ENCODE measurements at regions not wholly inside any gene's neighbourhood (a gene's known extent, or its start where the extent isn't known, plus 50 kb on each side); places are given as distances from the start of the nearest gene placed in this dataset.
"Not testable (repeated sequence)": the region's sequence is repeated elsewhere in the genome, so short reads cannot be mapped to it uniquely, and the experiment has no call there.

DNA sequence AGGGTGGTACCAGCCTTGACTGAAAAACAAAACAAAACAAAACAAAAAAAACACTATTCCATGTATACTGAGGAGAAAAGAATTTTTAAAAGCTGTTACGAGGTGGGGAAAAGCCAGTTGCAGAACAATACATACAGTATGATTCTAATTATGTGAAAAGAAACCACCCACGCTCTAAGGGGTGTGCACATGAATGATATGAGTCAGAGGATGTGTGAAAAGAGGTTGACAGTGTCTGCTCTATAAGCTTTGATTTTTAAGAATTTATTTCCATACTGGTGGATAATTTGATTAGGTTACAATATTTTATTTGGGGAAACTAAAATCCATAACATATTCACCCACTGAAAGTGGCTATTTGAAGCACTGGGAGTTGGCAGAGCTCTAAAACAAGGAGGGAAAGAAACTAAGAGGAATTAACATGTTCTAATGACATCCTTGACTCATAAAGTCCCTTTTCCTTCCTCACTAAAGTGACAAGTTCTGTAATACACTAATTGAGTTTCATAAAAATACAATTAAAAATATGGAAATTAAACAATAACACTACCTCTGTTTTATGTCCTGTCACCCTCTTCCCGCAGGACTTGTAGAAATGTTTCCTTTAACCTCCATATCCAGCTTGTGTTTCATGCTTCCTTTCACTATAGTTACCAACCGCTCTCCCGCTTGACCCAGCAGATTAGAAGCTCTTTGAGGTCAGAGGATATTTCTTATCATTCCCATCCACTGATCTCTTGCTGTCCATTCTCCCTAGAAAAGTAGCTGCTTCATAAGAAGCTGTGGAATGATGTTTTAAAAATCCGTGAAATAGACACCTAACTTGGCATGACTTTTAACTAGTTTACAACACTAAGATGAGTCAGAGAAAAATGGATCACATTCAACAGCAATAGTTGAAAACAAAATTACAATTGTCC, 118.6 kb upstream of the CCDC28A start:
- FAIRE-seq = peak; percentile 80
- DNase-seq (ENCODE audit: extremely low spot score, insufficient read length, low read depth) = peak; percentile 26

- FAIRE-seq (no peak), DNase-seq (ENCODE audit: extremely low spot score, insufficient read length, low read depth) (no peak)
These were observed 117.7 kb upstream of the CCDC28A start for GRCh38 chr6:138655828-138656227.

GRCh38 chr6:138656364-138657064, 117.1 kb upstream of the CCDC28A start:
- no peak for FAIRE-seq
- DNase-seq (ENCODE audit: extremely low spot score, insufficient read length, low read depth) = no peak

GRCh38 chr6:138657065-138657425, 116.5 kb upstream of the CCDC28A start:
- DNase-seq (ENCODE audit: extremely low spot score, insufficient read length, low read depth) (no peak), FAIRE-seq (no peak)

DNA sequence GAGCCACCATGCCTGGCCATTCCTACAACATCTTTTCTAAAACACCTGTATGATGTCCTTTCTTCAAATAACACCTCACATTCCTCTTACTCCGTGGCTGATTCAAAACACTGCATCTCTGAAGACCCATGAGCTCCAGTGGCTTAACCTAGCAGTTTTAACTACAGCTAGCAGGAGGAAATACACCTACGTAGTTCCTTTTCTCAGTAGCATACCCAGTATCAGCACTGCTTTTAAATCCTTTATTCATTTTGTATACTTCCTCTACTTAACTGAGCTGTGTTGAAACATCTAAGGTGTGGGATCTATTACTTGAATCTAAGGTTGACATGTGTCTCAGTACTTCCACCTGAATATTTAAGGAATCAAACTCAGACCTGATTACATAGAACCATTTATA, 113.6 kb upstream of the CCDC28A start:
- FAIRE-seq (no peak), DNase-seq (ENCODE audit: extremely low spot score, insufficient read length, low read depth) (no peak)

DNA sequence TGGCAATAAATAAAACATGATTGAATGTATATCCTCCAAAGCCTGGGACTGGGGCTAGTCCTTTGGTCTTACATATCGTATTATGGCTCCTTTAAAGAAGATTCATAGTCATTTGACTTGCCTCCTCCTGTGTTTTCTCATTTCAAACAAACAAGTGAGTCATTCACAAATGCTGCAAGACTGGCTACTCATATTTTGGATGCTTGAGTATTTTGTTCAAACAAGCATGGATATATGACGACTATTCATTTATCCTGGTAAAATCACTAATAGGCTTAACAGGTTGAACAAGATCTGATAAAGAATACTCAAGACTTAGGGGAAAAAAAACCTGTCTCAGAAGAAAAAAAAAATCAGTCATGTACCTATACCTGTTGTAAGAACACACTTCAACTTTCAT, 111.1 kb upstream of the CCDC28A start:
- DNase-seq (ENCODE audit: extremely low spot score, insufficient read length, low read depth) = no peak
- no peak for FAIRE-seq

DNA sequence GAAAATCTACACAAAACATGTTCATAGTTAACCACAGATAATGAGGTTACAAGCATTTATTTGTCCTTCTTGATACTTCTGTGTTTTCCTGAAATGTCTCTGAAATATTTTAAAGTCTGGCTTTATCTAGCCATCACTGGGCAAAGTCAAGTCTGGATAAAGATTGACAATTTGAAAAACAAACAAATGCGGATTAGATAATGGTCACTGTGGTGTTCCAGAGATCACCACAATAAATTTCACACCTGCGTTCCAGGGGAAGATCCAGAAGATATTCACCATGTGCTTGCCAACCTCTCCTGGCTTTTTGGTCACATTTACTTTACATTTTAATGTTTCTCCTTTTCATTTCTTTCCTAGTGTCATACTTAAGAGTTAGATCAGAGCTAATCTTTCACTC, 109.7 kb upstream of the CCDC28A start:
- no peak for FAIRE-seq

GRCh38 chr6:138664745-138665144, 108.8 kb upstream of the CCDC28A start:
- no peak for DNase-seq (ENCODE audit: extremely low spot score, insufficient read length, low read depth)
- FAIRE-seq = no peak

More for the DNA sequence above, 109.7 kb upstream of the CCDC28A start:
- no peak for DNase-seq (ENCODE audit: extremely low spot score, insufficient read length, low read depth)

- no peak for FAIRE-seq
- DNase-seq (ENCODE audit: extremely low spot score, insufficient read length, low read depth) = no peak
These were observed 106.9 kb upstream of the CCDC28A start for GRCh38 chr6:138666636-138667035.

DNA sequence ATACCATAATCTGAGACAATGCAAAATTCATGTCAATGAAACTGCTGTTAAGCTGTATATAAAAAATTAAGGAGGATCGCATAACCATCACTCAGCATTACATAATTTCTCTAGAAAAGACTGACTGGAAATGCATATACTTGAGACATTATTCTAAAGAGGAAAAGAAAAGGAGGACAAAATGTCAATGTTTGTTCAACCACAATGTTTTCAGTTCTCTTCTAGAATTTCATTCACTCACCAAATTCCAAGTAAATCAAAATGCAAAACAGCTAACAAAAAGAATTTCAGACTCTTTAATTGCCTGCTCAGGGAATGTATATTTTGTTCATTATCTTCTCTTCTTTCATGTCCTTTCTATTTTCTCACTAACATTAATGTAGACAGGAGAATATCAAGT, 106.2 kb upstream of the CCDC28A start:
- no peak for DNase-seq (ENCODE audit: extremely low spot score, insufficient read length, low read depth)
- FAIRE-seq = no peak

DNA sequence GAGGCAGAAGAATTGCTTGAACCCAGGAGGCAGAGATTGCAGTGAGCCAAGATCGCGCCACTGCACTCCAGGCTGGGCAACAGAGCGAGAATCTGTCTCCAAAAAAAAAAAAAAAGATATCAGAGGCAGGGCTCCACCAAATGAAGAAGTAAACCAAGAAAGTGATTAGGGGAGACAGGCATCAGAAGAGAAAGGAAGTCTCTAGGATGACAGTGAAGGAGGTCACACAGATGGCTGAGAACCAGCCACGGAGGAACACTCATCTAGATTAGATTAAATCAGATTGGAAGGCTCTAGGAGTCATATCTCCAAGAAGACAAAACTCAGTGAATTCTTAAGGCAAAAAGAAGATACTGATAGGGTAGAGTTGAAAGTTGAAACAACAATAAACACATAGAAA, 102.2 kb upstream of the CCDC28A start:
- FAIRE-seq = no peak
- DNase-seq (ENCODE audit: extremely low spot score, insufficient read length, low read depth) = no peak

- FAIRE-seq (no peak), DNase-seq (ENCODE audit: extremely low spot score, insufficient read length, low read depth) (no peak)
These were observed 100.1 kb upstream of the CCDC28A start for GRCh38 chr6:138673346-138674014.

DNA sequence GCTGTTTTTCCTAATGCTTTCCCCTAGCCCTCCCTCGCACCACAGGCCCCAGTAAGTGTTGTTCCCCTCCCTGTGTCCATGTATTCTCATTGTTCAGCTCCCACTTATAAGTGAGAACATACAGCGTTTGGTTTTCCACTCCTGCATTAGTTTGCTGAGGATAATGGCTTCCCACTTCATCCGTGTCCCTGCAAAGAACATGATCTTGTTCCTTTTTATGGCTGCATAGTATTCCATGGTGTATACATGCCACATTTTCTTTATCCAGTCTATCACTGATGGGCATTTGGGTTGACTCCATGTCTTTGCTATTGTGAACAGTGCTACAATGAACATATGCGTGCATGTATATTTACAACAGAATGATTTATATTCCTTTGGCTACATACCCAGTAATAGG, 99.1 kb upstream of the CCDC28A start:
- not testable (repeated sequence) for DNase-seq (ENCODE audit: extremely low spot score, insufficient read length, low read depth); FAIRE-seq

DNA sequence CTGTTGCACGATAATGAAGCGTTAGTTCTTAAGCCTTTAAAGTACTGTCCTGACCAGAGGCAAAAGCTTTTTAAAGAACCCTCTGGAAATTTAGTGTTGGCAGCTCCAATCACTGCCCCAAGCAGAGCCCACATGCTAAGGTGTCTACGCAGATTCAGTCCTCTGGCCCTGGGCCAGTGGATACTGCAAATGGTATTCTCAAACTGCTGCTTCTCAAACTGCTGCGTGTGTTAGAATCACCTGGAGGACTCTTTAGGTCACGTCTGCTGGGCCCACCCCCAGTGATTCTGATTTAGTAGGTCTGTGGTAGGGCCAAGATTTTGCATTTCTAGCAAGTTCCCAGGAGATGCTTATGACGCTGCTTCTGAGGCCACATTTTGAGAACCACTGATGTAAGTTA, 96.0 kb upstream of the CCDC28A start:
- no peak for DNase-seq (ENCODE audit: extremely low spot score, insufficient read length, low read depth)
- no peak for FAIRE-seq

DNA sequence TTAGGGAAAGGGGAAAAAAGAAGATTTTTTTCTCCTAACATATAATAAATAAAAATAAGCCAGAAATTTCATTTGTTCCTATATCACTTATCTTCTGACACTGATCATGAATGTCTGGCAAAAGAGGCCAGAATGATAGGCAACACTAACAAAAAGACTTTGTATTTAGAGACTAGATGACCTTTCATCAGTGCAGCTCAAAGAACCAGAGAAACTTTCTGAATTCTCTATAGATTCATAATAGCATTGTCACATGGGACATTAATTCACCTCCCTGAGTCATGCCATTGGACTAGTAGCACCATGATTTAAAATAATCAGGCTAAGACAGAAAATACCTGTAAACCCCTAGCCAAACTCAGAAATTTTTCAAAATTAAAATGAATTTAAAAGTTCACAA, 95.4 kb upstream of the CCDC28A start:
- FAIRE-seq (no peak), DNase-seq (ENCODE audit: extremely low spot score, insufficient read length, low read depth) (no peak)

DNA sequence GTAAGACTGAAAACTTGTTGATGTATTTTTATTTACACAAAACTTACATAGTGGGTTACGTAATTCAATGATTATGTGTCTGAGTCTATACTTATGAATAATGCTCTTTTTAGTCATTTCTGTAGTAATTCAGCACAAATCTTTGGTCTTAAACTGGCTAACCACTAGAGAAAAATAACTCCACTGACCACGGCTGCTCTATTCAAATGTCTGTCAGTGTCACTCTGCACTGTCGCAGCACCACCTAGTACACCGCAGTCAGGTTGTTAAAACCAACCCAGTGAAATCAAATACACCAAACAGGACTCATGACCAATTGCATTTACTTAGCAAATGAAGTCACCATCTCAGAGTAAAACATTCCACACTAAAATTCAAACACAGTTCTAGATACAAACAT, 93.5 kb upstream of the CCDC28A start:
- FAIRE-seq (no peak), DNase-seq (ENCODE audit: extremely low spot score, insufficient read length, low read depth) (no peak)

DNA sequence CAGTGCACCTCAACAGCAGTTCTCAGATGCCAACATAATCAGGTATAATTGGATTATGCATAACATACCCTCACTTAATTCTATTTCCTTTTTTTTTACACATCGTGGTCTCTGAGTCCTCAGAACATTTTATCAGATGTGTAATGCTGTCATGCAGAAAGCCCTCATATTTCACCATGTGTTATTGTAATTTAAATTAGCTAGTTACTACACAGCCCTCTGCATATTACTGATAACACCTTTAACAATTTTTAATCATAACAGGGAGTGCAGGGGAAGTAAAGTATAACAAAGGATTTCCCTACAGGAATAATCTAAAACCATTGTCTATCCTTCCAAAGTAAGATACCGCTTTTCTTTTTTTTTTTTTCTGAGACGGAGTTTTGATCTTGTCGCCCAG, 91.9 kb upstream of the CCDC28A start:
- FAIRE-seq = no peak
- no peak for DNase-seq (ENCODE audit: extremely low spot score, insufficient read length, low read depth)

- FAIRE-seq (no peak), DNase-seq (ENCODE audit: extremely low spot score, insufficient read length, low read depth) (no peak)
These were observed 90.7 kb upstream of the CCDC28A start for GRCh38 chr6:138682704-138683527.

- DNase-seq (ENCODE audit: extremely low spot score, insufficient read length, low read depth) (no peak), FAIRE-seq (no peak)
These were observed 88.3 kb upstream of the CCDC28A start for GRCh38 chr6:138685257-138685656.

DNA sequence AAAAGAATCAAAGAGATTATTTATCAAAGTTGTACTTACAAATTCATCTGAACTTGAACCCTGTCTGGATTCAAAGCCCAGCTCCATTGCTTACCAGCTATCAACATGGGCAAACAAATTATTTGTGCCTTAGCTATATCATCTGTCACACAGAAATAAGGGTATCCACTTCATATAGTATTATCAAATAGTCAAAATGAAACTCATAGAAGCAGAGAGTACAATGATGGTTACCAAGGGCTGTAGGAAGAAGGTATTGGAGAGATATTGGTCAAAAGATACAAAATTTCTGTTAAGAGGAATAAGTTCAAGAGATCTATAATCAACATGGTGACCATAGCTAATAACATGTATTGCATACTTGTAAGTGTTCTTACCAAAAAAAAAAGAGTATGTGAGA, 87.8 kb upstream of the CCDC28A start:
- no peak for FAIRE-seq
- DNase-seq (ENCODE audit: extremely low spot score, insufficient read length, low read depth) = no peak

Measured in GM18507 (cell line).